ENCODE measurements at regions not wholly inside any gene's neighbourhood (a gene's known extent, or its start where the extent isn't known, plus 50 kb on each side); places are given as distances from the start of the nearest gene placed in this dataset.

GRCh38 chr1:209368864-209369598 is 214.5 kb upstream of the CAMK1G start:
- TF ChIP-seq ZFX (IDR thresholded peaks at IDR 0.05; ENCODE audit: borderline replicate concordance) = no peak
- TF ChIP-seq CTCF (IDR thresholded peaks at IDR 0.05) = no peak
- H3K27ac ChIP-seq = no peak overlapping the region

GRCh38 chr1:209370241-209370995 is 213.1 kb upstream of the CAMK1G start:
- TF ChIP-seq CTCF (IDR thresholded peaks at IDR 0.05) (no peak), ZFX (IDR thresholded peaks at IDR 0.05; ENCODE audit: borderline replicate concordance) (no peak)
- H3K27ac ChIP-seq = no peak overlapping the region

GRCh38 chr1:209375097-209375496 is 208.4 kb upstream of the CAMK1G start:
- no peak overlapping the region for H3K27ac ChIP-seq
- TF ChIP-seq ZFX (IDR thresholded peaks at IDR 0.05; ENCODE audit: borderline replicate concordance) (no peak), CTCF (IDR thresholded peaks at IDR 0.05) (no peak)

- TF ChIP-seq ZFX (IDR thresholded peaks at IDR 0.05; ENCODE audit: borderline replicate concordance) (no peak), CTCF (IDR thresholded peaks at IDR 0.05) (no peak)
- H3K27ac ChIP-seq = no peak overlapping the region
Measured at GRCh38 chr1:209375671-209376365, 207.7 kb upstream of the CAMK1G start.

- H3K27ac ChIP-seq = no peak overlapping the region
- TF ChIP-seq CTCF (IDR thresholded peaks at IDR 0.05) (no peak), ZFX (IDR thresholded peaks at IDR 0.05; ENCODE audit: borderline replicate concordance) (no peak)
Measured at GRCh38 chr1:209376774-209377173, 206.7 kb upstream of the CAMK1G start.

- TF ChIP-seq CTCF (IDR thresholded peaks at IDR 0.05) = no peak
- no peak for TF ChIP-seq ZFX (IDR thresholded peaks at IDR 0.05; ENCODE audit: borderline replicate concordance)
- no peak overlapping the region for H3K27ac ChIP-seq
Measured at GRCh38 chr1:209377995-209378394, 205.5 kb upstream of the CAMK1G start.
